Neural cell (in vitro differentiated cells): ENCODE measurements at regions not wholly inside any gene's neighbourhood (a gene's known extent, or its start where the extent isn't known, plus 50 kb on each side); places are given as distances from the start of the nearest gene placed in this dataset.

Experiments
- H2AFZ ChIP-seq: fragments of 200-600, 300-800 bp; sonication (generic), shearing (Covaris generic); 2 replicates; pipeline ENCODE4 v1.6.0; 2014; ENCODE audit warnings: low read depth, mild to moderate bottlenecking, antibody characterized with exemption, low read length, moderate library complexity
- H3F3A ChIP-seq: fragments of 200-600 bp; shearing (Covaris generic); 2 replicates; pipeline ENCODE4 v1.6.1; 2016; ENCODE audit warnings: mild to moderate bottlenecking, moderate library complexity, mixed read lengths, antibody characterized with exemption, low read length; ENCODE audit not compliant: insufficient read depth, poor library complexity, severe bottlenecking
- H3K27ac ChIP-seq: fragments of 200-600, 300-800 bp; sonication (generic), shearing (Covaris generic); 2 replicates; pipeline ENCODE4 v1.5.1; 2014; ENCODE audit warnings: mild to moderate bottlenecking, low read length, moderate library complexity
- H3K27me3 ChIP-seq: fragments of 300-800, 200-600 bp; sonication (generic), shearing (Covaris generic); 2 replicates; pipeline ENCODE4 v1.6.0; 2014; ENCODE audit warnings: mild to moderate bottlenecking, low read depth, low read length, moderate library complexity; ENCODE audit not compliant: insufficient read depth
- H3K36me3 ChIP-seq: fragments of 300-800, 200-600 bp; sonication (generic), shearing (Covaris generic); 2 replicates; pipeline ENCODE4 v1.5.1; 2014; ENCODE audit warnings: mild to moderate bottlenecking, antibody characterized with exemption, low read length, moderate library complexity; ENCODE audit not compliant: insufficient read depth
- H3K4me2 ChIP-seq: fragments of 300-800, 200-600 bp; sonication (generic), shearing (Covaris generic); 2 replicates; pipeline ENCODE4 v1.6.0; 2014; ENCODE audit warnings: mild to moderate bottlenecking, low read length
- H3K4me3 ChIP-seq: fragments of 300-800, 200-600 bp; sonication (generic), shearing (Covaris generic); 2 replicates; pipeline ENCODE4 v1.5.1; 2014; ENCODE audit warnings: mild to moderate bottlenecking, low read length, moderate library complexity
- H3K79me2 ChIP-seq: fragments of 200-600 bp; shearing (Covaris generic); replicated peaks from 2 replicates; pipeline ENCODE4 v1.6.0; 2014; ENCODE audit warnings: mild to moderate bottlenecking, low read length, moderate library complexity; ENCODE audit not compliant: insufficient read depth
- H3K9ac ChIP-seq: fragments of 300-800, 200-600 bp; sonication (generic), shearing (Covaris generic); 2 replicates; pipeline ENCODE4 v1.6.1; 2016; ENCODE audit warnings: mild to moderate bottlenecking, low read length, mixed read lengths
- H3K9me2 ChIP-seq: fragments of 200-600 bp; shearing (Covaris generic); 2 replicates; pipeline ENCODE4 v1.6.1; 2016; ENCODE audit warnings: mild to moderate bottlenecking, low read length, mixed read lengths; ENCODE audit not compliant: insufficient read depth
- H3K9me3 ChIP-seq: fragments of 200-600, 300-800 bp; sonication (generic), shearing (Covaris generic); 2 replicates; pipeline ENCODE4 v1.6.1; 2016; ENCODE audit warnings: mild to moderate bottlenecking, mixed run types, low read length, moderate library complexity, mixed read lengths
- H4K20me1 ChIP-seq: fragments of 200-600 bp; shearing (Covaris generic); 2 replicates; pipeline ENCODE4 v1.6.1; 2016; ENCODE audit warnings: mild to moderate bottlenecking, mixed run types; ENCODE audit not compliant: insufficient read depth
- CTCF ChIP-seq: fragments of 450-650 bp; IDR thresholded peaks from 2 replicates; pipeline ENCODE4 v1.5.1; 2014; ENCODE audit warnings: antibody characterized with exemption, mild to moderate bottlenecking, moderate library complexity; ENCODE audit not compliant: poor library complexity, severe bottlenecking
- EP300 ChIP-seq: fragments of 450-650 bp; conservative IDR thresholded peaks from 2 replicates; pipeline ENCODE4 v1.6.1; 2014; ENCODE audit warnings: antibody characterized with exemption, mild to moderate bottlenecking, moderate library complexity; ENCODE audit not compliant: poor library complexity, severe bottlenecking
- EZH2 ChIP-seq: fragments of 200-600, 300-800 bp; shearing (Covaris generic), sonication (generic); IDR thresholded peaks from 2 replicates; pipeline ENCODE4 v1.6.1; 2014; ENCODE audit warnings: antibody characterized with exemption, low read length, borderline replicate concordance, mild to moderate bottlenecking; ENCODE audit not compliant: insufficient read depth, poor library complexity, severe bottlenecking
- MXI1 ChIP-seq: fragments of 450-650 bp; conservative IDR thresholded peaks from 2 replicates; pipeline ENCODE4 v1.6.1; 2014; ENCODE audit warnings: antibody characterized with exemption, mild to moderate bottlenecking; ENCODE audit not compliant: poor library complexity, severe bottlenecking
- POLR2AphosphoS5 ChIP-seq: IDR thresholded peaks from 2 replicates; pipeline ENCODE4 v1.6.1; 2012
- RAD21 ChIP-seq: fragments of 450-650 bp; conservative IDR thresholded peaks from 2 replicates; pipeline ENCODE4 v1.6.1; 2014; ENCODE audit warnings: antibody characterized with exemption, mild to moderate bottlenecking, moderate library complexity
- SMC3 ChIP-seq: fragments of 450-650 bp; conservative IDR thresholded peaks from 2 replicates; pipeline ENCODE4 v1.6.1; 2014; ENCODE audit warnings: antibody characterized with exemption, mild to moderate bottlenecking, moderate library complexity; ENCODE audit not compliant: poor library complexity
- TAF1 ChIP-seq: IDR thresholded peaks from 2 replicates; pipeline ENCODE4 v1.6.1; 2012; ENCODE audit warnings: low read depth
- TF ChIP-seq, protein P1 (sequence below): IDR thresholded peaks from 2 replicates; pipeline ENCODE4 v1.6.1; 2012; ENCODE audit warnings: borderline replicate concordance

- no peak for TF ChIP-seq TAF1
- TF ChIP-seq EP300 = no peak
- TF ChIP-seq, protein P1, sequence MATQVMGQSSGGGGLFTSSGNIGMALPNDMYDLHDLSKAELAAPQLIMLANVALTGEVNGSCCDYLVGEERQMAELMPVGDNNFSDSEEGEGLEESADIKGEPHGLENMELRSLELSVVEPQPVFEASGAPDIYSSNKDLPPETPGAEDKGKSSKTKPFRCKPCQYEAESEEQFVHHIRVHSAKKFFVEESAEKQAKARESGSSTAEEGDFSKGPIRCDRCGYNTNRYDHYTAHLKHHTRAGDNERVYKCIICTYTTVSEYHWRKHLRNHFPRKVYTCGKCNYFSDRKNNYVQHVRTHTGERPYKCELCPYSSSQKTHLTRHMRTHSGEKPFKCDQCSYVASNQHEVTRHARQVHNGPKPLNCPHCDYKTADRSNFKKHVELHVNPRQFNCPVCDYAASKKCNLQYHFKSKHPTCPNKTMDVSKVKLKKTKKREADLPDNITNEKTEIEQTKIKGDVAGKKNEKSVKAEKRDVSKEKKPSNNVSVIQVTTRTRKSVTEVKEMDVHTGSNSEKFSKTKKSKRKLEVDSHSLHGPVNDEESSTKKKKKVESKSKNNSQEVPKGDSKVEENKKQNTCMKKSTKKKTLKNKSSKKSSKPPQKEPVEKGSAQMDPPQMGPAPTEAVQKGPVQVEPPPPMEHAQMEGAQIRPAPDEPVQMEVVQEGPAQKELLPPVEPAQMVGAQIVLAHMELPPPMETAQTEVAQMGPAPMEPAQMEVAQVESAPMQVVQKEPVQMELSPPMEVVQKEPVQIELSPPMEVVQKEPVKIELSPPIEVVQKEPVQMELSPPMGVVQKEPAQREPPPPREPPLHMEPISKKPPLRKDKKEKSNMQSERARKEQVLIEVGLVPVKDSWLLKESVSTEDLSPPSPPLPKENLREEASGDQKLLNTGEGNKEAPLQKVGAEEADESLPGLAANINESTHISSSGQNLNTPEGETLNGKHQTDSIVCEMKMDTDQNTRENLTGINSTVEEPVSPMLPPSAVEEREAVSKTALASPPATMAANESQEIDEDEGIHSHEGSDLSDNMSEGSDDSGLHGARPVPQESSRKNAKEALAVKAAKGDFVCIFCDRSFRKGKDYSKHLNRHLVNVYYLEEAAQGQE = no peak
- TF ChIP-seq POLR2AphosphoS5 = no peak
- TF ChIP-seq CTCF = no peak
- no peak for TF ChIP-seq SMC3
- TF ChIP-seq RAD21 = no peak
- TF ChIP-seq EZH2 = no peak
- no peak for TF ChIP-seq MXI1
- Histone ChIP-seq H3K27me3 (no peaks in the 10 kb centered on the region), H3K4me3 (no peak overlapping the region), H3K36me3 (no peaks in the 10 kb centered on the region), H3F3A (no peaks in the 10 kb centered on the region), H3K9me3 (no peaks in the 10 kb centered on the region), H3K27ac (no peak overlapping the region), H2AFZ (no peak overlapping the region), H4K20me1 (no peaks in the 10 kb centered on the region), H3K79me2 (no peaks in the 10 kb centered on the region), H3K9ac (no peak overlapping the region), H3K4me2 (no peak overlapping the region), H3K9me2 (no peaks in the 10 kb centered on the region)
Observed at GRCh38 chr7:39880556-39880955, 69.5 kb upstream of the CDK13 start.

DNA sequence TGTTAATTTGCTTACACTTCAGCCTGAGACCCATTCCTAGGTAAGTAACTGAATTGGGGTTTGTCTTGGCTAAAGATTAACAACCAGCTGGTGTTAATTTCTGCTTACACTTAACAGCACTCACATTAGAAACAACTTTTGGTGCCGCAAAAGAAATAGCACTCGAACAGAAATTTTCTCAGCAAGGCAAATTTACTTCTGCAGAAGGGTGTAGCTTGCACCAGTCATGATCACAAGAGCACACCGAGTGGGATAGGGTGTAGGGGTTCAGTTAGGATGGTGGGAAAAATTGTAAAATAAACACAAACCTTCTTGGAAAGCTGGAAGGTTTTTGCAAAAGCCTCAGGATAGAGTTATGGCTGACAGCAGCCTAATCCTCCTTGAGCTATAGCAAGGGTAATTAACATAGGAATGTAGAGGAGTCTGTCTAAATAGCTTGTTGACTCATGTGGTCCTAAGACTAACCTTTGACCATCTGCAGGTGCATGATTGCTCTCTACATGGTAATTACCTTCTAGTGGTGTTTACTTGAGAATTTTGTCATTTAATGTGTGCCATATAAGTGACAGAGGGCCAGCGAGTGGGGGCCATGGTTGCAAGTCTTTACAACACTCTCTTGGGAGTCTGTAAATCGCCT lies 67.8 kb upstream of the CDK13 start:
- Histone ChIP-seq H3K9ac (no peak overlapping the region), H3K36me3 (no peaks in the 10 kb centered on the region), H3K27ac (no peak overlapping the region), H4K20me1 (no peaks in the 10 kb centered on the region), H2AFZ (no peak overlapping the region), H3K27me3 (no peaks in the 10 kb centered on the region), H3K9me2 (no peaks in the 10 kb centered on the region), H3K4me3 (no peak overlapping the region), H3K9me3 (no peaks in the 10 kb centered on the region), H3K79me2 (no peaks in the 10 kb centered on the region), H3F3A (no peaks in the 10 kb centered on the region), H3K4me2 (no peak overlapping the region)
- no peak for TF ChIP-seq POLR2AphosphoS5
- no peak for TF ChIP-seq EP300
- no peak for TF ChIP-seq MXI1
- no peak for TF ChIP-seq TAF1
- TF ChIP-seq, protein P1 = no peak
- no peak for TF ChIP-seq CTCF
- TF ChIP-seq SMC3 = no peak
- TF ChIP-seq RAD21 = no peak
- no peak for TF ChIP-seq EZH2
